Frontal cortex (tissue), 3 donors: ENCODE measurements at regions not wholly inside any gene's neighbourhood (a gene's known extent, or its start where the extent isn't known, plus 50 kb on each side); places are given as distances from the start of the nearest gene placed in this dataset.

Experiments
- DNase-seq, 2 donors: peaks; one replicate each; pipeline ENCODE4 v3.0.0; 2012; ENCODE audit warnings: low spot score in 2 of 2
- FAIRE-seq: peaks from 2 replicates; lab custom pipeline; 2012; peaks lifted over from hg19 to GRCh38; lab: Jason Lieb, UNC
- donor health status: control.
- donor health status: control.
- donor health status: control.

DNA sequence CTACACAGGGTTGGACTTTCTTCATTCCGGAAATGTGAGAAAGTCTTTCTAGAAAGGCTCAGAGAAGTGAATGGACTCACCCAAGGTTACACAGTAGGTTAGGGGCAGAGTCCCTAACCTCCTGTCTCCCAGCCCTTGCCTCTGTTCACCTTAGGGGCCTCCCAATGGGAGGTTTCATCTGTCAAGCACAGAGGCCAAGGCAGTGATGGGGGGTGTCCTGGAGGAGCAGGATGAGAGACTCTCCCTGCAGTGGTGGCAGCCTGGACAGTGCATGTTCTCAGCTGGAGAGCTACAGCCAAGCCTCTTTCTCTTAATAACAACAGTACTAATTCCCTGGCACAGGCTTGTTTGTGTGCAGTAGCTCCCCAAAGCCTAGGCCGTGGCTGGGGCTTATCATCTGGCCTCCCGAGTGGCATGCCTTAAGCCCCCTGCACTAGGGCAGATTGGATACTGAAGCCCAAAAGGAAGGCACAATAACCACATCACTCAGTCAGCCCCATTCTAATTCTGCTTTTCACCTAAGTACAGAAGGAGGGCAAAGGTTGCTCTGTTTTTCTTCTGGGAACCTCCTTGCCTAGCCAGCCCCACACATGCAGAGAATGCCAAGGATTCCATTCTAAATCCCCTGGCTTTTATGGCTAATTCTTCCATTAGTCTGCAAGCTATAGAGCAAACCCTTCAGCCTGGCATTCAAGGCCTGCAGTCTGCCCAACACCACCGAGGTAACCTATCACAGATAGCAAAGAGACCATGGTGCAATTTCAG, 50.2 kb upstream of the XPA start:
- FAIRE-seq (no peak), DNase-seq (no peak)

DNA sequence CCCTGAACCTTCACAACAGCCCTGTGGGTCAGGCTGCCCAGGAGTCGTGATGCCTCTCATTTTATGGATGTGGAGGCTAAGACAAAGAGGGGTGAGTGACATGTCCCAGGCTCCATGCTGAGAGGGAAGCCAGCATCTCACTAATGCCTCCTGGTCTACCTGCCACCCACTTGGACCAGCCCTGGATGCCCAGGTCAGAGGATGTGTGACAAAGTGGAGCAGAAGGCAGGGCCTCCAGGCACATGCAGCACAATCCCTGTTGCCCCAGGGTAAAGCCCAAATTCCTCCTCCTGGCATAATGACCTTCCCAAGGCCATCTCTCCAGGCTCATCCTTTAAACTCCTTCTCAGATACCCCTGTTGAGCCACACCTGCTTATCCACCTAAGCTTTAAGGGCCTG, 51.4 kb upstream of the XPA start:
- DNase-seq (no peak), FAIRE-seq (no peak)

DNA sequence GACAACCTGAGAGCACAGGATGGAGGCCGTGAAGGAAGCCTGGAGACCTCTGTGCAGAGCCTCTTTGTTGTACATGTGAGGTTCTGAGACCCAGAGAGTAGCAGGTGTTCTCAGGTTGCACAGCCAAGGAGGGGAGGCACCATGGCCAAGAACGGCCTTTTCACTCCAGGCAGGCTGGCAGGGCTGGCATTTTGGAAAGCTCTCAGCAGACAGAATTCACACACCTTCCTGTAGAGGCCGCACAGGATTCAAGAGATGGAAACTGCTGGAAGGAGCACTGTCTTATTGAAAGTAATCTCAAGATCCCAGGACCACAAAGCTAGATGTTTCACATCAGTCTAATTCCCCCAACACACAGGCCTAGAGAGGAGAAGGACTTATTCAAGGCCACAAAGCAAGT, 52.8 kb upstream of the XPA start:
- FAIRE-seq: no peak
- DNase-seq: no peak

DNA sequence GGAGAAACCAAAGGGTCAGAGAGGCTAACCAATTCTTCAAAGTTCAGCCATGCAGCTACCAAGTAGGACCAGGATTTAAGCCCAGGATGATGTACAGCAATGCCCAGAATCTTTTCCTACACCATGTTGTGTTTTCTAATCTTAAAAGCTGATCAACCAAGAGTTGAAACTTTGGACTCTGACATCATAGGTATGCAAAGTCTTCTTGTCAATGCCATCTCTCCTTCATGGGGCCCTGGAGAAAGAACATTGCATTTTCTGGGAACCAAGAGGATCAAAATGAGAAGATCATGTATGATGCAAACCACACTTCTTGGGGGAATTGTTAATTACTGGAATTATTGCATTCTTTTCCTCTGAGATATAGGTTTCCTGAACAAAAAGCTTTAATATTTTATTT, 54.4 kb upstream of the XPA start:
- DNase-seq: no peak
- no peak for FAIRE-seq

DNA sequence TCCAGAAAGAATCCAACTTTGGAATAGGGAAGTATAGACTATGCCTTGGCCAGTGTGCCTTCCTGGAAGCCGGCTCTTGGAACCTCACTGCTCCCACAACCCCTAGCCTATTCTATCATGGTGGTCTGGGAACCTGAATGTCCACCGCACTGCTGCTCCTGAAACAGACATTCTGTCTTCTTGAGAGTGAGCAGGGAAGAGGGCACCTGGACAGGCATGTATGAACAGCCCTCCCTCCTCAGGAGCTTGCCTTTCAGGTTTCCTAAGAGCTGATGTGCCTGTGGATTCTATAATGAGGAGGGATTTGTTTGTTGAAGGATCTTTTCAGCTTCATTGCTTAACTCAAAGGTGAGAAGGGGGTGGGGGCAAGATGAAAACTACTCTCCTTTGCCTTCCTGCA, 55.1 kb upstream of the XPA start:
- FAIRE-seq (no peak), DNase-seq (no peak)

DNA sequence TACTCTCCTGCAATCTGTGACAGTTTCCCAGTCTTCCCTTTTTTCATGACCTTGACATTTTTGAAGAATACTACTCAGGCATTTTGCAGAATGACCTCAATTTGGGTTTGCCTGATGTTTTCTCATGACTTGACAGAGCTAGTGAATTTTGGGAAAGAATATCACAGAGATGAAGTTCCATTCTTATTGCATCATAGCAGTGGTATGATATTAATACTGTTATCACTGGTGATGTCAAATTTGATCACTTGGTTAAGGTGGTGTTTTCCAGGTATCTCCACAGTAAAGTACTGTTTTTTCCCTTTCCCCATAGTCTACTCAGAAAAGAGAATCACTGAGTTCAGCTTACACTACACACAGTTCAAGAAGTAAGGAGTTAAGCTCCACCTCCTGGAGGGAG, 56.2 kb upstream of the XPA start:
- FAIRE-seq: no peak
- no peak for DNase-seq

DNA sequence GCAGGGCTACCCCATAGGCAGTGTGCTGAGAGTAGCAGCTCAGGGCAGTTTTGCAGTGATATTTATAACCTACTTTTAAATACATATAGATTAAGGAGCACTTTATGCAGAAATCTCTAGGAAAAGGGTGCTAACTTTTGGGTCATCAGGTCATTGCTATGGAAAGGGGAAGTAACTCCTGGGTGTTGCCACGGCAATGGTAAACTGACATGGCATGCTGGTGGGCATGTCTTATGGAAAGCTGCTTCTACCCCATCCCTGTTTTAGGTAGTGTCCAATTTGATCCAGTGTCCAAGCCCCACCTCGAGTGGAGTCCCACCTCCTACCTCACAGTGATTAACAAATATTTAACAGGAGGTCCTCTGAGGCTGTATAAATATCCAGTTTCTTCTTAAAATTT, 56.8 kb upstream of the XPA start:
- DNase-seq (no peak), FAIRE-seq (no peak)

DNA sequence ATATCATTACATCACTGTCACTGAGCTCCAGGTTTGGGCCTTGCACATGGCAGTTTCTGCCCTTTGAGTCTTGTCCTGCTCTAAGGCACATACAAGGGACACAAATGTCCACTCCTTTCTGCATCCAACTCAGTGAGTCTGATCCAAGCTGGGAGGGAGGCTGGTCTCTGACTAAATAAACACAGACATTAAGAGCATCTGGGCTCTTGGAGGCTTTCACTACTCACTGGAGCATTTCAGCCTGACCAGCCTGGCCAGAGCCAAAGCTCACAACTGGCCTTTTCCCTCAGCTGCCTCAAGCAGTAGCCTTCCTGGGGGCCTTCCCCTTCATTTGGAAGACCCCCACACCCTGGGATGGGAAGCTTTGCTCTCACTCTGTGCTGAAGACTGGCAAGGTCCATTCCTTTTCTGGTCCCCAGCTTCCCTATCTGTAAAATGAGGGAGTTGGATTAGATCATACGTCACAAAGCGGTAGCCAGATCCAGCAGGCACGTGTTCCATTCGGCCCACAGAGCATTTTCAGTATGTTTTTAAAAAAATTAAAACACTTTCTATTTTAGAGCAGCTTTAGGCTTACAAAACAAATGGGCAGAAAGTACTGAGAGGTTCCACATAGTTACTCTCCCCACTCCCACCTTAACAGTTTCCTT, 58.6 kb upstream of the XPA start:
- no peak for DNase-seq
- no peak for FAIRE-seq

DNA sequence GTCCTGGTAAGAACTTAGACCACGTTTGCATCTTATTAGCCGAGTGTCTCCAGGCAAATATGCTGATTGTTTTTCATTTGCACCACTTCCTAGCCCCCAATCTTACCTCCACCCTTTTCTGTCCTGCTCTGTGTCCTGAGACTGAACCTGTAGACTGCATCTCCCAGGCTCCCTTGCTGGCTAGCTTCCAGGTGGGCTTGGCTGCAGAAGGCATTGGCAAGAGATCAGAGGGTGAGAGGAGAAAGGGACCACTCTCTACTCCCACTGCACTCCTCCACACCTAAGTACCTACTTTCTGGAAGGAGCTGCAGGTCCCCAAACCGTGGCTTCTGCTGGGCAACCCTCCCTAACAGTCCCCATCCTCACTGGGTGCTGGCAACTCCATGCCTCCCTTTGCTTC, 59.9 kb upstream of the XPA start:
- DNase-seq (no peak), FAIRE-seq (no peak)

DNA sequence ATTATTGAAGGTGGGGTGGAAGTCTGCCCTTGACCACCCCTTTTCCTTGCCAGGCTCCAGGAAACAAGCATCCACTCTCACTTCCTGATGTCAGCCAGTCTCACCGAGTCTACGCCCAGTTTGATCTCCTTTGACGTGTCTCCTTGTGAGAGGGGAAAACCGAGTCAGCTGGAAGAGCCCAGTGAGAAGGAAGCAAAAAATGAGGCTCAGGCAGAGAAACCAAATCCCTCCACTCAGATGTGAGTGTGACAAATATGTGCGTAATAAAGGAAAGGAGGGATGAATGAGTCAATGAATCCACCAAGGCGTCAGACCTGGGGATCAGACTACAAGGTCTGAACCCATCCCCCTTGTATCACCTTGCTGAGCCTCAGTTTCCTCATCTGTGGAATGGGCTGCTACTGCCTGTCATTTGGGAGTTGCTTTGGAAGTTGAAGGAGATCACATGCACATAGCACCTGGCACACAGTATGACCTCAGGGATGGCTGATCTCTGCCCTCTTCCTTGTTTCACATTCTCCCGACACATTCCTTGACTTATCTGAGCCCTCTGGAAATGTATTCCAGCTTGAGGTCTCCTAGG, 61.3 kb upstream of the XPA start:
- FAIRE-seq (no peak), DNase-seq (no peak)

DNA sequence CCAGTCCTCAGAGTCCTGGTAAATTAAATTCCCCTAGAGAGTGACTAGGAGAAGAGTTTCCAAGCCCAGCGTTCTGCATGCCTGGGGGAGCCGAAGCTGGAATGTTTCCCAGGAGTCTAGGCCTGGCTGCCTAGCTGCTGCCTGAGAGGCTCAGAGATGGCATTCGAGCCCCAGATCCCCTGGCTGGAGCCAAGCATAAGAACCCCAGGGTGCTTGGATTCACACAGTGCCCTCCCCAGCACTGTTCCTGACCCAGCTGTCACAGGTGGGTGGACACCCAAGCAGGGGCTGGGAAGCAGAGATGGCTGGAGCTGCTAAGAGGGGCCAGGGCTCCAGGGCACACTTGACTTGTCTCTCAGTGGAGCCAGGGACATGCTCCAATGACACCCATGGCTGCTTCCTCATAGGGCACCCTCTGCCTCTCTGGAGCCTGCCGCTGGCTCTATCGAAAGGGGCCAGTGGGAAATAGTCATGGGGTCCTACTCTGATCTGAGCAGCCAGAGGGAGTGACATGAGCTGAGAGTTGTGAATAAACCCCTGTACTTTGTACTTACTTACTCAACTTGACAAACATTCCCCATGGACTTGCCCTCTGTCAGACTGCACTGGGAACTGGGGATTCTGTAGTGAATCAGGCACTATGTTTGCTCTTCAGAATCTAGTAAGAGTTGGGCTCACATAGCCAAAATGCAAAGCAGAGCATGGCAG, 62.6 kb upstream of the XPA start:
- no peak for DNase-seq
- no peak for FAIRE-seq

DNA sequence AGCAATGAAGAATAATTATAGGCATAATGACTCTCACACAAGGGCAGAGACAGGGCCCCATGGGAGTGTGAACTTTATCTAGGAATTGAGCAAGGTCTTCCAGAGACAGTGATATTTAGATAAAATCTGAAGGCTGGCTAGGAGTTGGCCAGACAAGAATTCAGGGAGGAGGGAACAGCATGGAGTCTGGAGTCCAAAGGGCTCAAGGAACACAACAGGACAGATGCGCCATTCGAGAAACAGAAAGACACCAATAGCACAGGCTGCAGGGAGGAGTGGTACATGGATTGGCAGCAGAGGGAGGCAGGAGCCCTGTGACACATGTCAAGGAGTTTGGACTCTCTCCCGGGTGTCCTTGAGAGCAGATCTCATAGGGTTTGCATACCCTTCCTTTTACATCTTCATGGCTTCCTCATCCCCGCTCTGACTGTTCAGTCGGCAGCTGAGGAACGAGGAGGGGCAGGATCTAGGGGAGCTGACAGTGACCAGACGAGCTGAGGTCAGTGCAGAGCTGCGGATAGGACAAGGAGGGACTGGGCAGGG, 64.0 kb upstream of the XPA start:
- DNase-seq (no peak), FAIRE-seq (no peak)

DNA sequence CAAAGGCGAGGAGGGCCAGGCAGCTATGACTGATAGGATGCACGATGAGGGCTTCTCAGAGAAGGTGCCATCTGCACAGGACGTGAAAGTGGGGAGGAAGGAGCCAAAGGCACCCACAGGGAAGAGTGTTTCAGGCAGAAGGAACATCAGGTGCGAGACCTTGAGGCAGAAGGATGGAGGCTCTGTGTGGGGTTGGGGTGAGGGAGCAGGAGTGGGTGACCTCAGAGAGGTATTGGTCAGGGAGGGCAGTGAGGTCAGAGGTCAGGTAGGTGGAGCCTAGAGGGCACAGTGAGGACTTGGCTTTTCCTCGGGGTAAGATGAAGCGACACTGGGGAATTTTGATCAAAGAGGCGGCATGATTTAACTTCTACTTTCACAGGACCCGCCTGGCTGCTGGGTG, 64.7 kb upstream of the XPA start:
- no peak for FAIRE-seq

DNA sequence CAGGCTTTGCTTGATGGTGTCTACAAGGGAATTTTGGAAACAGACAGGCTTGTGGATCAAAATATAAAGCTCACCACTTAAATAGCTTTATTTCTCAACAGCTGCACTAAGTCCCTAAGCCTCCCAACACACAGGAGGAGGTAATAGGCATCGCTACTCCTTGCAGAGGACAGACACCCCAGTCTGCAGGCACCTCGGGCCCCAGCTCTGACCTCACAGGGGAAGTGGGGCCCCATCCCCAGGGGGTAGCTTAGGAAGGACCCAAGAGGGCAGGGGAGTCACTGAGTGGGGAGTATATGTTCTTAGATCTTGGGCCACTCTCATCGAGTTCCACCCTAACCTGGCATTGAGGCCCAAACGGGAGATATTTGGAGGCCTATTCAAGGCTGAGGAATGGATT, 66.7 kb upstream of the XPA start:
- DNase-seq (no peak), FAIRE-seq (no peak)

More for the DNA sequence above, 64.7 kb upstream of the XPA start:
- no peak for DNase-seq

DNA sequence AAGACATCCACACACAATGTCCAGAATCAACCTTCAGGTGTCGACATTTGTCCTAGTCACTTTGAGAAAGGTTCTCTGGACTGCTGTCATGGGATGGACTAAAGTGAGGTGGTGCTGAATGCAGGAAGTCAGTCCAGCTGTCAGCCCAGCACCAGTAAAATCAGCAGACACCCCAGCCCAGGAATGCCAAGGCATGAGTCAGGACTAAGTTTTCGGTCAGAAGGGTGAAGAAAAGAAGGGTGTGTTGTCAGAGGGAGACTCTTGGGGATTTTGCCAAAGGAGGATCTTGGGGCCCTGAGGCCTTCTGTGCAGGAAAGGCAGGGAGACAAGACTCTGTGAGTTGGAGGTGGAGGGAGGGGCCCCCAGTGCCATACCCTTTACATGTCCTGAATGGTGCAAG, 69.0 kb upstream of the XPA start:
- DNase-seq (no peak), FAIRE-seq (no peak)

DNA sequence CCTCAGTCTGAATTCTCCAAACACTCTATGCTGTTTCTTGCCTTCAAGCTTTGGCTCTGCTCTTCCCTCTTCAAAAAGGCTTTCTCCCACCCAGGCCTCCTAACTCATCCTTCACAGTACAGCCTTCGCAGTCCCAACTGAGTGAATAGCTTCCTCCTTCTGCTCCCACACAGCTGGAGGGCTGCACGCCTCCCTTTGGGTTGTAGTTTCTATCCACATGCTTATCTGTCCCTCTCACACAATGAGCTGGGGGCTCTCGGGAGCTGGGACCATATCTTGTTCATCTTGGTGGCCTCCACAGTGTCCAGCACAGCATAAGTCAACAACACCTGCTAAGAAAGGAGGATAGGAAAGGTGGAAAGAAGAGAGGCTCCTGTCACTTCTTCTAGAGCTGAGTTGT, 69.5 kb upstream of the XPA start:
- DNase-seq (no peak), FAIRE-seq (no peak)

DNA sequence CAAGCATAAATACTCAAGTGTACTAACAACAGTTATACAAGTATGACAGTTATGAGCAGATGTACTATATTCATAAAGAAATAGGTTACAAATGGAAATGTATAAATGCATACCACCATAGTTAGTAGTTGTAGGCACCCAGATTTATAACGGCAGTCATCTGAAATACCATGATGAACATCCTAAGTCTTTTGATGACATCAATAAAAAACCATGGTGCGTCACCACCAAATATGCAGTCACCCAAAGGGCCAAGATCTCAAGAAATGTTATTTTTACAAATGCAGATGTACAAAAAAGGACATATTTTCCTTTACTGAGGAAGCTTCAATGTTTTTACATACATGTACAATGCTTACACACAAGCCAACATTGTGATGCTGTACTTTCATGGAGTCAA, 70.8 kb upstream of the XPA start:
- no peak for FAIRE-seq
- DNase-seq: no peak

DNA sequence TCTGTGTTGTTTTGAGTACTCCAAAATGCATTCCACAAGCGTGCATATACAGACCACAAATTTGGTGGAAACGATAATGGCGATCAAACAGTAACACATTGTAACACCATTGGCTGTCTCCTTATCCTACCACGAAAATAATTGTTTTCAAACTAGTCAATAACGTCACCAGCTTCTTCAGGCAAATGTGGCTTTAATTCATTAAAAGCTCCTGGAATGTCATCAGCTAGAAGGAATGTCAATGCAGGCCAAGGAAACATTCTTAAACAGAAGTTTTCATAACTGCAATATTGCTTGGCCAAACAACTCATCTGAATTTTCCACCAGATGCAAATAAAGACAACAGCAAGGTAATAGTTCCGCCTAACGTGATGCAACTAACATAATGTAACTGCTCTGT, 71.6 kb upstream of the XPA start:
- FAIRE-seq: no peak
- no peak for DNase-seq

DNA sequence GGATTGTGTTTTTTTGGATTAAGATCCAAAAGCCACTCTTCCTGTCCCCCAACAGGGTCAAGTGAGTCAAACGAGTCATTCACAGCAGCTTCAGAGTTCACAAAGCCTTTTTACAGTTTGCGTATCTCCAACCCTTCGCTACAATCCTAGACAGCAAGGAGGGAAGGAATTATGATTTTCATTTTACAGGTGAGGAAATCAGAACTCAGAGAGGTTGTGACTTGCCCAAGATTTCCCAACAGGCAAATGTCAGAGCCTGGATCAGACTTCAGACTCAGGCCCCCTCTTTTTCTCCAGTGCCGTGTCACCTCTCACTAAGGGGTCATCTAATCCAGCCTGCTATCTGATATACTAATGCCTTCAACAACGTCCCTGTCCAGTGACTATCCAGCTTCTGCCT, 72.1 kb upstream of the XPA start:
- DNase-seq (no peak), FAIRE-seq (no peak)

DNA sequence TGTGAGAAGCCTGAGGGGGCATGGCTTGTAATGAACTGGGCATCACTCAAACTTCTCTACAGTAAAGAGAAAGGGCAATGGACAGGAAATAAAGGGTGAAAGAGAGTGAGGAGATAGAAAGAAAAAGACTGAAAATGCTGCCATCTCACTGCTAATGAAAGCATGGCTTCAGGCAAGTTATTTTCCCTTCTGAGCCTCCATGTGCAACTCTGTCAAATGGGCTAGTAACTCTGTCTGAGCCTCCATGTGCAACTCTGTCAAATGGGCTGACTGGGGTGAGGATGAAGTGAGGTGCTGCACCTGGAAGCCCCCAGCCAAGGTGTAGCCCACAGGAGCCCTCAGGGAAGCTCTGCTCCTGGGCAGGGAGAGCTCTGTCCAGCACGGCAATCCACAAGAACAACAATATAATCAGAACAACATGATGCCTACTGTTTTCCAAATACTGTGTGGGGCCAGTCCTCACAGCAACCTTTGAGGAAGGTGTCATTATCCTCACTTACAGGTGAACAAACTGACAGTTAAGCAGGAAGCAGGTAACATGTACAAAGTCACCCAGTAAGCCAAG, 73.8 kb upstream of the XPA start:
- DNase-seq: no peak
- no peak for FAIRE-seq
